ENCODE measurements at regions not wholly inside any gene's neighbourhood (a gene's known extent, or its start where the extent isn't known, plus 50 kb on each side); places are given as distances from the start of the nearest gene placed in this dataset.

- ChIA-PET CTCF (interaction anchor here (0.7 to 1.1 kb wide), 2 partner anchors 20 to 825 kb away, joined by 3 to 4 read pairs; no protein-coding TSS in a partner anchor), POLR2A (no interaction called here)
- Histone ChIP-seq H3K36me3 (ENCODE audit: control insufficient read depth, insufficient read depth, low read length) (no peaks in the 10 kb centered on the region), H3K27me3 (ENCODE audit: control insufficient read depth, insufficient read depth, low read length) (peaks cover 10% of the 10 kb centered on the region), H3K4me3 (ENCODE audit: low read depth, low read length) (no peak overlapping the region)
- DNase-seq (ENCODE audit: low read depth) = no peak
- TF ChIP-seq CTCF (IDR thresholded peaks at IDR 0.05; ENCODE audit: insufficient read depth, low read depth, low read length) = no peak
These were observed 307.0 kb upstream of the PTBP2 start for GRCh38 chr1:96414598-96414997.

- peak; percentile 96 for DNase-seq (ENCODE audit: low read depth)
- Histone ChIP-seq H3K4me3 (ENCODE audit: low read depth, low read length) (no peak overlapping the region), H3K36me3 (ENCODE audit: control insufficient read depth, insufficient read depth, low read length) (no peaks in the 10 kb centered on the region), H3K27me3 (ENCODE audit: control insufficient read depth, insufficient read depth, low read length) (peaks cover 6% of the 10 kb centered on the region)
- no peak for TF ChIP-seq CTCF (IDR thresholded peaks at IDR 0.05; ENCODE audit: insufficient read depth, low read depth, low read length)
- ChIA-PET CTCF (interaction anchor here (0.6 to 1.2 kb wide), 3 partner anchors 38 to 534 kb away, joined by 3 to 4 read pairs (median 3); no protein-coding TSS in a partner anchor), POLR2A (interaction anchor here (0.6 kb wide), 1 partner anchor 383 kb away, joined by 3 read pairs; no protein-coding TSS in a partner anchor)
These were observed 305.4 kb upstream of the PTBP2 start for GRCh38 chr1:96416111-96416595.

- ChIA-PET POLR2A (no interaction called here), CTCF (no interaction called here)
- TF ChIP-seq CTCF (IDR thresholded peaks at IDR 0.05; ENCODE audit: insufficient read depth, low read depth, low read length) = no peak
- DNase-seq (ENCODE audit: low read depth) = no peak
- Histone ChIP-seq H3K4me3 (ENCODE audit: low read depth, low read length) (no peak overlapping the region), H3K36me3 (ENCODE audit: control insufficient read depth, insufficient read depth, low read length) (no peaks in the 10 kb centered on the region), H3K27me3 (ENCODE audit: control insufficient read depth, insufficient read depth, low read length) (peaks cover 6% of the 10 kb centered on the region)
These were observed 304.7 kb upstream of the PTBP2 start for GRCh38 chr1:96416701-96417444.

- Histone ChIP-seq H3K36me3 (ENCODE audit: control insufficient read depth, insufficient read depth, low read length) (no peaks in the 10 kb centered on the region), H3K4me3 (ENCODE audit: low read depth, low read length) (no peak overlapping the region), H3K27me3 (ENCODE audit: control insufficient read depth, insufficient read depth, low read length) (peaks cover 3% of the 10 kb centered on the region)
- DNase-seq (ENCODE audit: low read depth) = no peak
- POLR2A ChIA-PET = no interaction called here
- no peak for TF ChIP-seq CTCF (IDR thresholded peaks at IDR 0.05; ENCODE audit: insufficient read depth, low read depth, low read length)
- CTCF ChIA-PET = no interaction called here
These were observed 302.6 kb upstream of the PTBP2 start for GRCh38 chr1:96418969-96419368.

GRCh38 chr1:96424877-96425276, 296.7 kb upstream of the PTBP2 start:
- no peak overlapping the region for H3K4me3 ChIP-seq (ENCODE audit: low read depth, low read length)
- no peaks in the 10 kb centered on the region for H3K36me3 ChIP-seq (ENCODE audit: control insufficient read depth, insufficient read depth, low read length)
- peak; percentile 4 for DNase-seq (ENCODE audit: low read depth)
- ChIA-PET CTCF (interaction anchor here (1.1 kb wide), 1 partner anchor 61 kb away, joined by 3 read pairs; no protein-coding TSS in a partner anchor), POLR2A (no interaction called here)
- no peak for TF ChIP-seq CTCF (IDR thresholded peaks at IDR 0.05; ENCODE audit: insufficient read depth, low read depth, low read length)
- peaks cover 3% of the 10 kb centered on the region; the same call in 1 of the 2 replicates for H3K27me3 ChIP-seq (ENCODE audit: control insufficient read depth, insufficient read depth, low read length)

Data from BJ (cell line).